ENCODE measurements at regions not wholly inside any gene's neighbourhood (a gene's known extent, or its start where the extent isn't known, plus 50 kb on each side); places are given as distances from the start of the nearest gene placed in this dataset.

DNA sequence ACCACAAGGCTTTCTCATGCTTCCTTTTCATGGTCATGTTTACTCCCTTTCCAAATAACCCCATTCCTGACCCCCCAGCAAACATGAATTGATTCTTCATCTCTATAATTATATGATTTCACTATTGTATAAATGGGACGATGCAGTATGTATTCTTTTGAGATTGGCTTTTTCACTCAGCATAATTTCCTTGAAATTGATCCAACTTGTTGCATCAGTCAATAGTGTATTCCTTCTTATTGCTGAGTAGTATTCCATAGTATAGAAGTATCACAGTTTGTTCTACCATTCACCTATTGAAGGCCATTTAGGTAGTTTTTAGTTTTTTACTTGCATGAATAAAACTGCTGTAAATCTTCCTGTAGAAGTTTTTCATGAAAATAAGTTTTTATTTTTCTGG is 264.7 kb downstream of the BAMBI start:
- Histone ChIP-seq H3F3A (replicated peaks; ENCODE audit: low read depth) (no peaks in the 10 kb centered on the region), H2AFZ (no peak overlapping the region), H3K36me3 (ENCODE audit: insufficient read depth) (no peaks in the 10 kb centered on the region), H3K4me1 (ENCODE audit: insufficient read depth) (peaks cover 5% of the 10 kb centered on the region; the same call in 1 of the 2 replicates), H3K27me3 (ENCODE audit: insufficient read depth) (no peaks in the 10 kb centered on the region), H3K4me2 (no peak overlapping the region), H3K27ac (ENCODE audit: low read depth) (no peak overlapping the region), H4K20me1 (replicated peaks; ENCODE audit: insufficient read depth) (no peaks in the 10 kb centered on the region), H3K79me2 (replicated peaks; ENCODE audit: insufficient read depth) (no peaks in the 10 kb centered on the region), H3K9me2 (ENCODE audit: insufficient read depth) (no peaks in the 10 kb centered on the region), H3K4me3 (no peak overlapping the region)
- peaks cover 17% of the 10 kb centered on the region for H3K4me1 Mint-ChIP-seq
- H3K27ac Mint-ChIP-seq: no peak overlapping the region
- H3K9me3 Mint-ChIP-seq: peaks cover 2% of the 10 kb centered on the region; the same call in 2 of the 3 replicates
- ATAC-seq (no peak), DNase-seq (ENCODE audit: low spot score) (no peak)
- no peaks in the 10 kb centered on the region; the same call in 2 of the 3 replicates for H3K36me3 Mint-ChIP-seq (ENCODE audit: low read depth)
- TF ChIP-seq CREB1 (CRISPR knock-in tag; IDR thresholded peaks at IDR 0.05; ENCODE audit: low read depth) (no peak), NANOG (IDR thresholded peaks at IDR 0.05; ENCODE audit: borderline replicate concordance) (no peak), EZH2phosphoT487 (IDR thresholded peaks at IDR 0.05; ENCODE audit: unreplicated experiment) (no peak)
- no peak overlapping the region for H3K4me3 Mint-ChIP-seq
- peaks cover 5% of the 10 kb centered on the region for H3K27me3 Mint-ChIP-seq (ENCODE audit: insufficient read depth, low read depth, poor library complexity)

- Mint-ChIP-seq H3K36me3 (ENCODE audit: low read depth) (no peaks in the 10 kb centered on the region; the same call in 2 of the 3 replicates), H3K27ac (no peak overlapping the region), H3K4me3 (no peak overlapping the region), H3K9me3 (peaks cover 2% of the 10 kb centered on the region; the same call in 2 of the 3 replicates), H3K27me3 (ENCODE audit: insufficient read depth, low read depth, poor library complexity) (peaks cover 5% of the 10 kb centered on the region), H3K4me1 (peaks cover under 1% of the 10 kb centered on the region; the same call in 1 of the 3 replicates)
- no peaks in the 10 kb centered on the region for H4K20me1 ChIP-seq (replicated peaks; ENCODE audit: insufficient read depth)
- no peaks in the 10 kb centered on the region for H3F3A ChIP-seq (replicated peaks; ENCODE audit: low read depth)
- H3K4me3 ChIP-seq: no peak overlapping the region
- no peaks in the 10 kb centered on the region for H3K27me3 ChIP-seq (ENCODE audit: insufficient read depth)
- H3K79me2 ChIP-seq (replicated peaks; ENCODE audit: insufficient read depth): no peaks in the 10 kb centered on the region
- H3K27ac ChIP-seq (ENCODE audit: low read depth): no peak overlapping the region
- H3K4me1 ChIP-seq (ENCODE audit: insufficient read depth): no peaks in the 10 kb centered on the region
- H3K4me2 ChIP-seq: no peak overlapping the region
- no peak for ATAC-seq
- H3K36me3 ChIP-seq (ENCODE audit: insufficient read depth): no peaks in the 10 kb centered on the region
- DNase-seq (ENCODE audit: low spot score): no peak
- H3K9me2 ChIP-seq (ENCODE audit: insufficient read depth): no peaks in the 10 kb centered on the region
- no peak overlapping the region for H2AFZ ChIP-seq
- TF ChIP-seq REST (IDR thresholded peaks at IDR 0.05; ENCODE audit: unreplicated experiment): no peak
- no peak for TF ChIP-seq CTCF (conservative IDR thresholded peaks at IDR 0.05; ENCODE audit: low read depth in 2 of 2)
- no peak for TF ChIP-seq STAT1 (IDR thresholded peaks at IDR 0.05; ENCODE audit: unreplicated experiment)
- TF ChIP-seq, protein P1, sequence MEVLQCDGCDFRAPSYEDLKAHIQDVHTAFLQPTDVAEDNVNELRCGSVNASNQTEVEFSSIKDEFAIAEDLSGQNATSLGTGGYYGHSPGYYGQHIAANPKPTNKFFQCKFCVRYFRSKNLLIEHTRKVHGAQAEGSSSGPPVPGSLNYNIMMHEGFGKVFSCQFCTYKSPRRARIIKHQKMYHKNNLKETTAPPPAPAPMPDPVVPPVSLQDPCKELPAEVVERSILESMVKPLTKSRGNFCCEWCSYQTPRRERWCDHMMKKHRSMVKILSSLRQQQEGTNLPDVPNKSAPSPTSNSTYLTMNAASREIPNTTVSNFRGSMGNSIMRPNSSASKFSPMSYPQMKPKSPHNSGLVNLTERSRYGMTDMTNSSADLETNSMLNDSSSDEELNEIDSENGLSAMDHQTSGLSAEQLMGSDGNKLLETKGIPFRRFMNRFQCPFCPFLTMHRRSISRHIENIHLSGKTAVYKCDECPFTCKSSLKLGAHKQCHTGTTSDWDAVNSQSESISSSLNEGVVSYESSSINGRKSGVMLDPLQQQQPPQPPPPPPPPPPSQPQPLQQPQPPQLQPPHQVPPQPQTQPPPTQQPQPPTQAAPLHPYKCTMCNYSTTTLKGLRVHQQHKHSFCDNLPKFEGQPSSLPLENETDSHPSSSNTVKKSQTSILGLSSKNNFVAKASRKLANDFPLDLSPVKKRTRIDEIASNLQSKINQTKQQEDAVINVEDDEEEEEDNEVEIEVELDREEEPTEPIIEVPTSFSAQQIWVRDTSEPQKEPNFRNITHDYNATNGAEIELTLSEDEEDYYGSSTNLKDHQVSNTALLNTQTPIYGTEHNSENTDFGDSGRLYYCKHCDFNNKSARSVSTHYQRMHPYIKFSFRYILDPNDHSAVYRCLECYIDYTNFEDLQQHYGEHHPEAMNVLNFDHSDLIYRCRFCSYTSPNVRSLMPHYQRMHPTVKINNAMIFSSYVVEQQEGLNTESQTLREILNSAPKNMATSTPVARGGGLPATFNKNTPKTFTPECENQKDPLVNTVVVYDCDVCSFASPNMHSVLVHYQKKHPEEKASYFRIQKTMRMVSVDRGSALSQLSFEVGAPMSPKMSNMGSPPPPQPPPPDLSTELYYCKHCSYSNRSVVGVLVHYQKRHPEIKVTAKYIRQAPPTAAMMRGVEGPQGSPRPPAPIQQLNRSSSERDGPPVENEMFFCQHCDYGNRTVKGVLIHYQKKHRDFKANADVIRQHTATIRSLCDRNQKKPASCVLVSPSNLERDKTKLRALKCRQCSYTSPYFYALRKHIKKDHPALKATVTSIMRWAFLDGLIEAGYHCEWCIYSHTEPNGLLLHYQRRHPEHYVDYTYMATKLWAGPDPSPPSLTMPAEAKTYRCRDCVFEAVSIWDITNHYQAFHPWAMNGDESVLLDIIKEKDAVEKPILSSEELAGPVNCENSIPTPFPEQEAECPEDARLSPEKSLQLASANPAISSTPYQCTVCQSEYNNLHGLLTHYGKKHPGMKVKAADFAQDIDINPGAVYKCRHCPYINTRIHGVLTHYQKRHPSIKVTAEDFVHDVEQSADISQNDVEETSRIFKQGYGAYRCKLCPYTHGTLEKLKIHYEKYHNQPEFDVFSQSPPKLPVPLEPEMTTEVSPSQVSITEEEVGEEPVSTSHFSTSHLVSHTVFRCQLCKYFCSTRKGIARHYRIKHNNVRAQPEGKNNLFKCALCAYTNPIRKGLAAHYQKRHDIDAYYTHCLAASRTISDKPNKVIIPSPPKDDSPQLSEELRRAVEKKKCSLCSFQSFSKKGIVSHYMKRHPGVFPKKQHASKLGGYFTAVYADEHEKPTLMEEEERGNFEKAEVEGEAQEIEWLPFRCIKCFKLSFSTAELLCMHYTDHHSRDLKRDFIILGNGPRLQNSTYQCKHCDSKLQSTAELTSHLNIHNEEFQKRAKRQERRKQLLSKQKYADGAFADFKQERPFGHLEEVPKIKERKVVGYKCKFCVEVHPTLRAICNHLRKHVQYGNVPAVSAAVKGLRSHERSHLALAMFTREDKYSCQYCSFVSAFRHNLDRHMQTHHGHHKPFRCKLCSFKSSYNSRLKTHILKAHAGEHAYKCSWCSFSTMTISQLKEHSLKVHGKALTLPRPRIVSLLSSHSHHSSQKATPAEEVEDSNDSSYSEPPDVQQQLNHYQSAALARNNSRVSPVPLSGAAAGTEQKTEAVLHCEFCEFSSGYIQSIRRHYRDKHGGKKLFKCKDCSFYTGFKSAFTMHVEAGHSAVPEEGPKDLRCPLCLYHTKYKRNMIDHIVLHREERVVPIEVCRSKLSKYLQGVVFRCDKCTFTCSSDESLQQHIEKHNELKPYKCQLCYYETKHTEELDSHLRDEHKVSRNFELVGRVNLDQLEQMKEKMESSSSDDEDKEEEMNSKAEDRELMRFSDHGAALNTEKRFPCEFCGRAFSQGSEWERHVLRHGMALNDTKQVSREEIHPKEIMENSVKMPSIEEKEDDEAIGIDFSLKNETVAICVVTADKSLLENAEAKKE (CRISPR knock-in tag; IDR thresholded peaks at IDR 0.05): no peak
- TF ChIP-seq JUNB (IDR thresholded peaks at IDR 0.05; ENCODE audit: unreplicated experiment): no peak
- TF ChIP-seq, protein P2, sequence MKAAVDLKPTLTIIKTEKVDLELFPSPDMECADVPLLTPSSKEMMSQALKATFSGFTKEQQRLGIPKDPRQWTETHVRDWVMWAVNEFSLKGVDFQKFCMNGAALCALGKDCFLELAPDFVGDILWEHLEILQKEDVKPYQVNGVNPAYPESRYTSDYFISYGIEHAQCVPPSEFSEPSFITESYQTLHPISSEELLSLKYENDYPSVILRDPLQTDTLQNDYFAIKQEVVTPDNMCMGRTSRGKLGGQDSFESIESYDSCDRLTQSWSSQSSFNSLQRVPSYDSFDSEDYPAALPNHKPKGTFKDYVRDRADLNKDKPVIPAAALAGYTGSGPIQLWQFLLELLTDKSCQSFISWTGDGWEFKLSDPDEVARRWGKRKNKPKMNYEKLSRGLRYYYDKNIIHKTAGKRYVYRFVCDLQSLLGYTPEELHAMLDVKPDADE (IDR thresholded peaks at IDR 0.05): no peak
- TF ChIP-seq EZH2 (IDR thresholded peaks at IDR 0.05; ENCODE audit: low read depth, unreplicated experiment): no peak
These were observed 268.6 kb downstream of the BAMBI start for GRCh38 chr10:28945959-28946358.

All from GM23338 (cell line).